Stimulated activated CD8-positive, alpha-beta memory T cell treated with anti-CD3 and anti-CD28 coated beads, Interleukin-7, amount 100 ng/mL, for 1 hour (primary cell): ENCODE measurements at regions not wholly inside any gene's neighbourhood (a gene's known extent, or its start where the extent isn't known, plus 50 kb on each side); places are given as distances from the start of the nearest gene placed in this dataset.

ENCODE experiments used
- DNase-seq, 2 donors: peaks; one replicate each; pipeline ENCODE4 v3.0.0-alpha.2; 2020; ENCODE audit warnings: low read depth in 2 of 2

GRCh38 chr6:166728884-166729530, 102.0 kb upstream of the RPS6KA2 start:
- no peak for DNase-seq

- DNase-seq = no peak
Measured at GRCh38 chr6:166726201-166726600, 99.2 kb upstream of the RPS6KA2 start.

- DNase-seq = no peak
Measured at GRCh38 chr6:166725571-166725970, 98.5 kb upstream of the RPS6KA2 start.

GRCh38 chr6:166724576-166724975, 97.5 kb upstream of the RPS6KA2 start:
- DNase-seq = no peak

- DNase-seq = no peak
Measured at GRCh38 chr6:166722785-166723184, 95.7 kb upstream of the RPS6KA2 start.

- DNase-seq = no peak
Measured at GRCh38 chr6:166721576-166721975, 94.5 kb upstream of the RPS6KA2 start.

GRCh38 chr6:166720856-166721255, 93.8 kb upstream of the RPS6KA2 start:
- no peak for DNase-seq

- DNase-seq = no peak
Measured at GRCh38 chr6:166719019-166719418, 92.0 kb upstream of the RPS6KA2 start.

- no peak for DNase-seq
Measured at GRCh38 chr6:166718516-166718915, 91.5 kb upstream of the RPS6KA2 start.

GRCh38 chr6:166716910-166717617, 90.0 kb upstream of the RPS6KA2 start:
- no peak for DNase-seq

GRCh38 chr6:166715992-166716391, 88.9 kb upstream of the RPS6KA2 start:
- no peak for DNase-seq

GRCh38 chr6:166715065-166715464, 88.0 kb upstream of the RPS6KA2 start:
- no peak for DNase-seq

- no peak for DNase-seq
Measured at GRCh38 chr6:166714581-166714980, 87.5 kb upstream of the RPS6KA2 start.

GRCh38 chr6:166714187-166714510, 87.1 kb upstream of the RPS6KA2 start:
- no peak for DNase-seq

GRCh38 chr6:166713434-166714186, 86.6 kb upstream of the RPS6KA2 start:
- DNase-seq = no peak

- no peak for DNase-seq
Measured at GRCh38 chr6:166712286-166713228, 85.5 kb upstream of the RPS6KA2 start.

- no peak for DNase-seq
Measured at GRCh38 chr6:166710084-166710483, 83.0 kb upstream of the RPS6KA2 start.

GRCh38 chr6:166708460-166708859, 81.4 kb upstream of the RPS6KA2 start:
- no peak for DNase-seq

- DNase-seq = no peak
Measured at GRCh38 chr6:166707045-166707444, 80.0 kb upstream of the RPS6KA2 start.

GRCh38 chr6:166705069-166705468, 78.0 kb upstream of the RPS6KA2 start:
- no peak for DNase-seq

GRCh38 chr6:166704171-166704570, 77.1 kb upstream of the RPS6KA2 start:
- no peak for DNase-seq

GRCh38 chr6:166703149-166703710, 76.2 kb upstream of the RPS6KA2 start:
- DNase-seq = no peak
